A673 (cell line): ENCODE measurements at regions not wholly inside any gene's neighbourhood (a gene's known extent, or its start where the extent isn't known, plus 50 kb on each side); places are given as distances from the start of the nearest gene placed in this dataset.

Experiments
- BruUV-seq: library from RNA; stranded (reverse); fragments of 400-500 nt; replicated peaks from 2 replicates; lab custom pipeline; 2021; lab: Mats Ljungman, UMichigan
- CTCF ChIA-PET: fragments of 300-600 bp; sonication (Branson Sonifier 250); formaldehyde crosslinking; loops from one replicate; lab custom pipeline; 2022; ENCODE audit warnings: antibody characterized with exemption; lab: Charles Lee
- POLR2A ChIA-PET: fragments of 300-600 bp; sonication (Branson Sonifier 250); formaldehyde crosslinking; loops from one replicate; lab custom pipeline; 2022; ENCODE audit warnings: antibody characterized with exemption; ENCODE audit not compliant: low non-redundant PET; lab: Charles Lee
- DNase-seq: peaks from one replicate; pipeline ENCODE4 v3.0.0-alpha.2; 2015; ENCODE audit warnings: low spot score
- H3K27ac ChIP-seq: fragments of 200-600 bp; sonication (generic); 2 replicates; pipeline ENCODE4 v1.5.1; 2016; ENCODE audit warnings: mixed run types, low read depth, mild to moderate bottlenecking, mixed read lengths, antibody characterized with exemption, low read length; ENCODE audit not compliant: poor library complexity, severe bottlenecking
- H3K27me3 ChIP-seq: fragments of 200-600 bp; sonication (generic); replicated peaks from 2 replicates; pipeline ENCODE4 v1.6.1; 2017; ENCODE audit warnings: mixed run types, low read depth, mild to moderate bottlenecking, mixed read lengths, antibody characterized with exemption, low read length; ENCODE audit not compliant: insufficient read depth, poor library complexity
- H3K36me3 ChIP-seq: fragments of 200-600 bp; sonication (generic); 2 replicates; pipeline ENCODE4 v1.6.1; 2016; ENCODE audit warnings: mixed run types, mild to moderate bottlenecking, mixed read lengths, antibody characterized with exemption, low read length; ENCODE audit not compliant: insufficient read depth, poor library complexity, severe bottlenecking
- H3K4me1 ChIP-seq: fragments of 200-600 bp; sonication (generic); 2 replicates; pipeline ENCODE4 v1.6.1; 2017; ENCODE audit warnings: mixed run types, mild to moderate bottlenecking, mixed read lengths, antibody characterized with exemption, low read length; ENCODE audit not compliant: insufficient read depth, poor library complexity, severe bottlenecking
- H3K4me3 ChIP-seq: fragments of 200-600 bp; sonication (generic); 2 replicates; pipeline ENCODE4 v1.5.1; 2016; ENCODE audit warnings: low read depth, mixed run types, mild to moderate bottlenecking, mixed read lengths, low read length; ENCODE audit not compliant: poor library complexity, severe bottlenecking
- H3K9me3 ChIP-seq: fragments of 200-600 bp; sonication (generic); 2 replicates; pipeline ENCODE4 v1.6.1; 2016; ENCODE audit warnings: mixed run types, low read depth, mild to moderate bottlenecking, mixed read lengths, antibody characterized with exemption, low read length; ENCODE audit not compliant: poor library complexity, severe bottlenecking
- CTCF ChIP-seq: fragments of 300-800, 200-600 bp; sonication (generic); conservative IDR thresholded peaks from 2 replicates; pipeline ENCODE4 v1.5.1; 2017; ENCODE audit warnings: low read depth, mild to moderate bottlenecking, antibody characterized with exemption, low read length, moderate library complexity, mixed read lengths
- EZH2 ChIP-seq: fragments of 200-600 bp; sonication (generic); IDR thresholded peaks from 2 replicates; pipeline ENCODE4 v1.6.1; 2017; ENCODE audit warnings: borderline replicate concordance, low read depth, mild to moderate bottlenecking, mixed read lengths, antibody characterized with exemption, low read length; ENCODE audit not compliant: poor library complexity, severe bottlenecking
- intact Hi-C: fragments of 100-400 bp; cut with micrococcal nuclease; formaldehyde crosslinking; loops from one replicate; pipeline ENCODE4 v1.10.0; 2022; ENCODE audit not compliant: unreplicated experiment

GRCh38 chr14:97723351-97723750 lies 926.2 kb downstream of the VRK1 start:
- no peak for TF ChIP-seq CTCF
- no peak for TF ChIP-seq EZH2
- DNase-seq, result no peak
- ChIA-PET CTCF (no interaction called here), POLR2A (no interaction called here)
- intact Hi-C loops, result no loop called here
- no peak overlapping the region for H3K27ac ChIP-seq
- H3K4me1 ChIP-seq, result no peaks in the 10 kb centered on the region
- H3K9me3 ChIP-seq, result peaks cover 5% of the 10 kb centered on the region
- H3K4me3 ChIP-seq, result no peak overlapping the region
- H3K36me3 ChIP-seq, result no peaks in the 10 kb centered on the region
- BruUV-seq, result no TSS peak
- H3K27me3 ChIP-seq, result no peaks in the 10 kb centered on the region

GRCh38 chr14:97723819-97724218 lies 926.6 kb downstream of the VRK1 start:
- Histone ChIP-seq H3K4me1 (no peaks in the 10 kb centered on the region), H3K27ac (no peak overlapping the region), H3K27me3 (no peaks in the 10 kb centered on the region), H3K9me3 (peaks cover 5% of the 10 kb centered on the region), H3K36me3 (no peaks in the 10 kb centered on the region), H3K4me3 (no peak overlapping the region)
- no peak for DNase-seq
- intact Hi-C loops, result no loop called here
- TF ChIP-seq CTCF (no peak), EZH2 (no peak)
- POLR2A ChIA-PET, result no interaction called here
- BruUV-seq, result no TSS peak
- CTCF ChIA-PET, result no interaction called here

- no peaks in the 10 kb centered on the region for H3K36me3 ChIP-seq
- TF ChIP-seq CTCF (no peak), EZH2 (no peak)
- intact Hi-C loops, result no loop called here
- H3K27ac ChIP-seq, result no peak overlapping the region
- H3K4me1 ChIP-seq, result no peaks in the 10 kb centered on the region
- no peaks in the 10 kb centered on the region for H3K27me3 ChIP-seq
- no peak for DNase-seq
- CTCF ChIA-PET, result no interaction called here
- peaks cover 5% of the 10 kb centered on the region for H3K9me3 ChIP-seq
- no TSS peak for BruUV-seq
- POLR2A ChIA-PET, result no interaction called here
- H3K4me3 ChIP-seq, result no peak overlapping the region
Observed at GRCh38 chr14:97724265-97724731, 927.1 kb downstream of the VRK1 start.
